Heart right ventricle (tissue), 16 donors: ENCODE measurements at regions not wholly inside any gene's neighbourhood (a gene's known extent, or its start where the extent isn't known, plus 50 kb on each side); places are given as distances from the start of the nearest gene placed in this dataset.
"Not testable (repeated sequence)": the region's sequence is repeated elsewhere in the genome, so short reads cannot be mapped to it uniquely, and the experiment has no call there.

Experiments used
- ATAC-seq, 8 donors: fragments of 200-7000 bp; cut with Tn5 transposase; one replicate each; pipeline ENCODE4 v1.9.1; 2020; ENCODE audit warnings: mild to moderate bottlenecking in 8 of 8, moderate library complexity in 8 of 8, moderate number of reproducible peaks in 1 of 8
- DNase-seq, 2 donors: peaks; one replicate each; pipeline ENCODE4 v3.0.0-alpha.2; 2020
- H3K27ac ChIP-seq, 10 donors: fragments of 200-600 bp; sonication (generic) in 2 of 10; one replicate each; pipeline versions ENCODE4 v1.5.0 to v1.8.0; 2020 to 2022; ENCODE audit warnings: mild to moderate bottlenecking in 3 of 10
- H3K27me3 ChIP-seq, 7 donors: fragments of 200-600 bp; one replicate each; pipeline ENCODE4 v1.8.0; 2021 to 2022; ENCODE audit warnings: mild to moderate bottlenecking in 2 of 7
- H3K36me3 ChIP-seq, 9 donors: fragments of 200-600 bp; sonication (generic) in 1 of 9; one replicate each; pipeline versions ENCODE4 v1.5.0 to v1.8.0; 2020 to 2022; ENCODE audit warnings: mild to moderate bottlenecking in 2 of 9
- H3K4me1 ChIP-seq, 9 donors: fragments of 200-600 bp; sonication (generic) in 1 of 9; one replicate each; pipeline versions ENCODE4 v1.5.0 to v1.8.0; 2020 to 2022; ENCODE audit warnings: mild to moderate bottlenecking in 4 of 9
- H3K4me3 ChIP-seq, 10 donors: fragments of 200-600 bp; sonication (generic) in 2 of 10; one replicate each; pipeline versions ENCODE4 v1.5.0 to v1.8.0; 2020 to 2022; ENCODE audit warnings: mild to moderate bottlenecking in 7 of 10, moderate library complexity in 2 of 10
- H3K9me3 ChIP-seq, 11 donors: fragments of 200-600 bp in 10 of 11; sonication (generic) in 2 of 11; one replicate each; pipeline versions ENCODE4 v1.5.0 to v1.8.0; 2013 to 2022; ENCODE audit warnings: mild to moderate bottlenecking in 2 of 11, control low read depth in 1 of 11, moderate library complexity in 1 of 11
- WGBS, 2 donors: extraction: QIAGEN DNeasy Blood & Tissue Kit; methylation state at CpG; one replicate each; pipeline ENCODE4 v1.1.7; 2013; ENCODE audit warnings: inconsistent platforms in 1 of 2; 5-methylcytosine and 5-hydroxymethylcytosine counted together
- intact Hi-C, 10 donors: fragments of 100-400 bp; cut with DNase I; formaldehyde crosslinking; loops; one replicate each; pipeline versions ENCODE4 v1.11.1 to v1.14.2; 2022
- TF ChIP-seq, protein P1 (sequence below), 9 donors: fragments of 200-600 bp; sonication (generic) in 2 of 9; IDR thresholded peaks; one replicate each; pipeline versions ENCODE4 v1.5.0 to v1.8.0; 2021 to 2022; ENCODE audit warnings: antibody characterized with exemption in 9 of 9, mild to moderate bottlenecking in 5 of 9, moderate library complexity in 1 of 9
- donor health status: Arrhythmogenic right ventricular cardiomyopathy.
- donor health status: ischemic (EF 13 %, LVEDD 7.1; RV severe dilation, severe dysfunction).
- donor health status: healthy with polysubstance abuse.
- donor health status: DM: no; HTN: yes; CAD: no.
- donor health status: DM: no; HTN: no; CAD: no.
- donor health status: ischemic (EF 25% LVEDD 6.9; RV normal size, moderate dysfunction).
- donor health status: ischemic (EF 25% LVEDD 5.7; RV mildly dilated, moderate dysfunction).
- donor health status: healthy.
- donor health status: DM: yes; HTN: yes; CAD: no.
- donor health status: Ischemic cardiomyopathy.
- donor health status: ischemic (EF 35%, LVEDD 5.7; RV mildly dilated, moderate dysfunction).
- donor health status: nonischemic (EF 11% LVEDD 7.7; RV severe dilation, severe dysfunction).
- donor health status: DM: yes; HTN: yes; CAD: no.
- donor health status: PGD.
- donor health status: ischemic (EF 29% LVEDD 5.4; RV normal size, mild dysfunction).
- donor health status: nonischemic (EF 23%, LVEDD 6.1; RV moderate dilation, normal function).

GRCh38 chr2:39583781-39584180 lies 81.9 kb upstream of the TMEM178A start:
- no peaks in the 10 kb centered on the region for H3K36me3 ChIP-seq
- no peak overlapping the region for H3K4me3 ChIP-seq
- H3K9me3 ChIP-seq = peaks cover 0 to 27% (median 5%) of the 10 kb centered on the region in 11 donors
- TF ChIP-seq, protein P1, sequence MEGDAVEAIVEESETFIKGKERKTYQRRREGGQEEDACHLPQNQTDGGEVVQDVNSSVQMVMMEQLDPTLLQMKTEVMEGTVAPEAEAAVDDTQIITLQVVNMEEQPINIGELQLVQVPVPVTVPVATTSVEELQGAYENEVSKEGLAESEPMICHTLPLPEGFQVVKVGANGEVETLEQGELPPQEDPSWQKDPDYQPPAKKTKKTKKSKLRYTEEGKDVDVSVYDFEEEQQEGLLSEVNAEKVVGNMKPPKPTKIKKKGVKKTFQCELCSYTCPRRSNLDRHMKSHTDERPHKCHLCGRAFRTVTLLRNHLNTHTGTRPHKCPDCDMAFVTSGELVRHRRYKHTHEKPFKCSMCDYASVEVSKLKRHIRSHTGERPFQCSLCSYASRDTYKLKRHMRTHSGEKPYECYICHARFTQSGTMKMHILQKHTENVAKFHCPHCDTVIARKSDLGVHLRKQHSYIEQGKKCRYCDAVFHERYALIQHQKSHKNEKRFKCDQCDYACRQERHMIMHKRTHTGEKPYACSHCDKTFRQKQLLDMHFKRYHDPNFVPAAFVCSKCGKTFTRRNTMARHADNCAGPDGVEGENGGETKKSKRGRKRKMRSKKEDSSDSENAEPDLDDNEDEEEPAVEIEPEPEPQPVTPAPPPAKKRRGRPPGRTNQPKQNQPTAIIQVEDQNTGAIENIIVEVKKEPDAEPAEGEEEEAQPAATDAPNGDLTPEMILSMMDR (IDR thresholded peaks at IDR 0.05) = no peak
- 83 to 88% methylated on average over 6 of the region's 6 CpGs for WGBS, 2 donors
- no peak for DNase-seq
- H3K4me1 ChIP-seq = peaks cover 0 to 9% (median 0%) of the 10 kb centered on the region in 9 donors
- intact Hi-C loops = no loop called here
- H3K27me3 ChIP-seq = no peaks in the 10 kb centered on the region
- no peak overlapping the region for H3K27ac ChIP-seq
- no peak for ATAC-seq

DNA sequence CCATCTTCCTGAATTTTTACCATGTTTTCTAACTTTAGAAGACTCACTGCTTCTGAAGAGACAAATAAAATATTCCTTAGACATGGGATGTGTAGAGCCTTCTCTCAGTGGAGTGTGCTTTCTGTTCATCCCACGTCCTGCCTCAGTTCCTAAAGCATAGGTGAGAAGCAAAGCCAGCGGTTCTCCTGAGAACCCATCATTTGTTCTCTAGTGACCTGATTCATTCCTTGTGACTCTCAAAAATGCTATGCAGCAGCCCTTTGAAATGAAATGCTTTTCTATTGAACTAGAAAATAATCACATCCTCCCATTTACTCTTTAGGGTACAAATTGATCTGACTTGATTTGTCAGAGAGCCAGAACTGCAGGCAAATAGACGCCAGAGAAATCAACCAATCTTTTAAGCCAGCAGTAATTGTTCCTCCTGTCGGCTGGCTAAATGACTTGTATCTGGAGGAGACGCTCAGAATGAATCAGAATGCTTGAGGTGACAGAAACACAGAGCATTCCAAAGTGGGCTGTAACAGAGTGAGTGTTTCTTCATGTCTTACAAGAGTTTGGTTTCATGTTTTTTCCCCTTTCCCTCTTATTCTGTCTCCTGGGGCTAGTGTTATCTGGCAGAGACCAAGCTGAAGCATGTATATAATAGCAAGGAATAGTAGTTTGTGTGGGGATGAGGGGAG lies 81.3 kb upstream of the TMEM178A start:
- no peak overlapping the region for H3K27ac ChIP-seq
- H3K9me3 ChIP-seq = peaks cover 0 to 27% (median 5%) of the 10 kb centered on the region in 11 donors
- no peaks in the 10 kb centered on the region for H3K27me3 ChIP-seq
- peaks cover 0 to 3% (median 0%) of the 10 kb centered on the region in 9 donors for H3K36me3 ChIP-seq
- 57 to 72% methylated on average over 5 of the region's 5 CpGs for WGBS, 2 donors
- ATAC-seq (peak in 1 of 8 donors; percentile 37), DNase-seq (no peak)
- intact Hi-C loops = no loop called here
- TF ChIP-seq, protein P1 (IDR thresholded peaks at IDR 0.05) = no peak
- H3K4me1 ChIP-seq = peaks cover 0 to 9% (median 0%) of the 10 kb centered on the region in 9 donors
- H3K4me3 ChIP-seq = no peak overlapping the region

DNA sequence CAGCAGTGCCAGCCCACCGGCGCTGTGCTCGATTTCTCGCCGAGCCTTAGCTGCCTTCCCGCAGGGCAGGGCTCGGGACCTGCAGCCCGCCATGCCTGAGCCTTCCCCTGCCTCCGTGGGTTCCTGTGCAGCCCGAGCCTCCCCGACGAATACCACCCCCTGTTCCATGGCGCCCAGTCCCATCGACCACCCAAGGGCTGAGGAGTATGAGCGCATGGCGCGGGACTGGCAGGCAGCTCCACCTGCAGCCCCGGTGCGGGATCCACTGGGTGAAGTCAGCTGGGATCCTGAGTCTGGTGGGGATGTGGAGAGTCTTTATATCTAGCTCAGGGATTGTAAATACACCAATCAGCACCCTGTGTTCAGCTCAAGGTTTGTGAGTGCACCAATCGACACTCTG lies 80.2 kb upstream of the TMEM178A start:
- intact Hi-C loops, H3K27me3 ChIP-seq, H3K4me1 ChIP-seq, H3K36me3 ChIP-seq, H3K4me3 ChIP-seq, H3K27ac ChIP-seq, ATAC-seq, DNase-seq: not testable (repeated sequence)
- 95 to 100% methylated on average over 19 to 20 of the region's 20 CpGs for WGBS, 2 donors
- peaks cover 0 to 23% (median 4%) of the 10 kb centered on the region in 11 donors for H3K9me3 ChIP-seq

GRCh38 chr2:39587168-39587567 lies 78.5 kb upstream of the TMEM178A start:
- WGBS, 2 donors = 96 to 98% methylated on average over 3 of the region's 3 CpGs
- no peak for ATAC-seq
- TF ChIP-seq, protein P1 (IDR thresholded peaks at IDR 0.05) = no peak
- H3K27ac ChIP-seq = no peak overlapping the region
- peaks cover 0 to 3% (median 0%) of the 10 kb centered on the region in 9 donors for H3K36me3 ChIP-seq
- no peaks in the 10 kb centered on the region for H3K27me3 ChIP-seq
- peaks cover 0 to 13% (median 0%) of the 10 kb centered on the region in 11 donors for H3K9me3 ChIP-seq
- intact Hi-C loops = no loop called here
- H3K4me3 ChIP-seq = no peak overlapping the region
- H3K4me1 ChIP-seq = peaks cover 0 to 9% (median 0%) of the 10 kb centered on the region in 9 donors
- DNase-seq = no peak

DNA sequence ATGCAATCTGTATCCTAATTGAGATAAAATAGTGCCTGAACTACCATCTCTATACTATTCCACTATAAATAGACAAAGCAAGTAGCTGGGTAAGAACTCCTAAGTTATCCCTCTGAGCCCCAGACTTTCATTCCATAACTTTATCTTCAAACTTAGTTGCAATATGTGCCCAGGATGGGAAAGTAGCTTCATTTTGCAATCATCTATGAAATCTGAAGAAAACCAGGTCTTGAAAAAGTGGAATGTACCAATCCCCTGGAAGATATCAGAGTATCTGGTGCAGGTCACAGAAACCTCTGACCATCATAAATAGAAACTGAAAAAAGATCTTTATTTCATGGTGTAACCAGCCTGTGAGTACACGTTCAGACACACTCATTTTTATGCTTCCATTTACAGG lies 78.1 kb upstream of the TMEM178A start:
- intact Hi-C loops = no loop called here
- Histone ChIP-seq H3K4me3 (no peak overlapping the region), H3K9me3 (peaks cover 0 to 13% (median 0%) of the 10 kb centered on the region in 11 donors), H3K27ac (no peak overlapping the region), H3K27me3 (no peaks in the 10 kb centered on the region), H3K36me3 (peaks cover 0 to 3% (median 0%) of the 10 kb centered on the region in 9 donors), H3K4me1 (peaks cover 0 to 9% (median 0%) of the 10 kb centered on the region in 9 donors)
- ATAC-seq (no peak), DNase-seq (no peak)
- WGBS, 2 donors = 93 to 97% methylated on average over 1 of the region's 1 CpG
- TF ChIP-seq, protein P1 (IDR thresholded peaks at IDR 0.05) = no peak
